Lower lobe of right lung (tissue), 2 donors: ENCODE measurements at regions not wholly inside any gene's neighbourhood (a gene's known extent, or its start where the extent isn't known, plus 50 kb on each side); places are given as distances from the start of the nearest gene placed in this dataset.
"Not testable (repeated sequence)": the region's sequence is repeated elsewhere in the genome, so short reads cannot be mapped to it uniquely, and the experiment has no call there.

ENCODE experiments used
- ATAC-seq, 2 donors: fragments of 200-7000 bp; cut with Tn5 transposase; one replicate each; pipeline ENCODE4 v1.9.1; 2020 to 2022; ENCODE audit warnings: mild to moderate bottlenecking in 2 of 2, moderate library complexity in 2 of 2
- DNase-seq: peaks from one replicate; pipeline ENCODE4 v3.0.0-alpha.2; 2020
- H3K27ac ChIP-seq: fragments of 200-600 bp; one replicate; pipeline ENCODE4 v1.8.0; 2022
- H3K27me3 ChIP-seq: fragments of 200-600 bp; one replicate; pipeline ENCODE4 v1.8.0; 2022; ENCODE audit warnings: low read depth
- H3K36me3 ChIP-seq: fragments of 200-600 bp; one replicate; pipeline ENCODE4 v1.8.0; 2022; ENCODE audit warnings: mild to moderate bottlenecking
- H3K4me1 ChIP-seq: fragments of 200-600 bp; one replicate; pipeline ENCODE4 v1.8.0; 2022
- H3K4me3 ChIP-seq: fragments of 200-600 bp; one replicate; pipeline ENCODE4 v1.8.0; 2022; ENCODE audit warnings: mild to moderate bottlenecking
- H3K9me3 ChIP-seq: fragments of 200-600 bp; one replicate; pipeline ENCODE4 v1.8.0; 2022
- CTCF ChIP-seq: fragments of 200-600 bp; IDR thresholded peaks from one replicate; pipeline ENCODE4 v1.8.0; 2022; ENCODE audit warnings: antibody characterized with exemption, mild to moderate bottlenecking
- intact Hi-C: fragments of 100-400 bp; cut with DNase I; formaldehyde crosslinking; loops from one replicate; pipeline ENCODE4 v1.11.0; 2022
- donor health status: DM: no; HTN: yes; CAD: no; lungs with severe emphysema.

GRCh38 chr3:73835945-73836344, 211.2 kb upstream of the PDZRN3 start:
- ATAC-seq (no peak), DNase-seq (no peak)
- peaks cover 16% of the 10 kb centered on the region for H3K9me3 ChIP-seq
- H3K27me3 ChIP-seq: no peaks in the 10 kb centered on the region
- no peak for TF ChIP-seq CTCF
- H3K4me1 ChIP-seq: no peaks in the 10 kb centered on the region
- no peak overlapping the region for H3K4me3 ChIP-seq
- H3K36me3 ChIP-seq: no peaks in the 10 kb centered on the region
- intact Hi-C loops: no loop called here
- no peak overlapping the region for H3K27ac ChIP-seq

GRCh38 chr3:73832426-73832825, 207.7 kb upstream of the PDZRN3 start:
- Histone ChIP-seq H3K9me3 (peaks cover 16% of the 10 kb centered on the region), H3K36me3 (no peaks in the 10 kb centered on the region), H3K27ac (no peak overlapping the region), H3K4me3 (no peak overlapping the region), H3K4me1 (no peaks in the 10 kb centered on the region), H3K27me3 (no peaks in the 10 kb centered on the region)
- DNase-seq: no peak
- ATAC-seq: no peak
- intact Hi-C loops: no loop called here
- TF ChIP-seq CTCF: no peak

- Histone ChIP-seq H3K4me1 (no peaks in the 10 kb centered on the region), H3K27ac (no peak overlapping the region), H3K36me3 (no peaks in the 10 kb centered on the region), H3K4me3 (no peak overlapping the region), H3K9me3 (no peaks in the 10 kb centered on the region), H3K27me3 (no peaks in the 10 kb centered on the region)
- no peak for DNase-seq
- no peak for ATAC-seq
- TF ChIP-seq CTCF: no peak
- intact Hi-C loops: no loop called here
Observed at GRCh38 chr3:73828348-73828747, 203.6 kb upstream of the PDZRN3 start.

- ATAC-seq (no peak), DNase-seq (no peak)
- H3K9me3 ChIP-seq: no peaks in the 10 kb centered on the region
- H3K27ac ChIP-seq: no peak overlapping the region
- H3K4me3 ChIP-seq: no peak overlapping the region
- H3K36me3 ChIP-seq: no peaks in the 10 kb centered on the region
- no peaks in the 10 kb centered on the region for H3K4me1 ChIP-seq
- no peaks in the 10 kb centered on the region for H3K27me3 ChIP-seq
- no peak for TF ChIP-seq CTCF
- intact Hi-C loops: no loop called here
Observed at GRCh38 chr3:73827725-73828211, 203.0 kb upstream of the PDZRN3 start.

GRCh38 chr3:73827204-73827603, 202.5 kb upstream of the PDZRN3 start:
- intact Hi-C loops: no loop called here
- DNase-seq: no peak
- no peak overlapping the region for H3K27ac ChIP-seq

GRCh38 chr3:73820896-73821295, 196.2 kb upstream of the PDZRN3 start:
- H3K27ac ChIP-seq, H3K9me3 ChIP-seq, H3K4me3 ChIP-seq, intact Hi-C loops, H3K27me3 ChIP-seq, ATAC-seq, DNase-seq, H3K4me1 ChIP-seq, H3K36me3 ChIP-seq: not testable (repeated sequence)

More at GRCh38 chr3:73827204-73827603, 202.5 kb upstream of the PDZRN3 start:
- H3K4me3 ChIP-seq: no peak overlapping the region
- no peaks in the 10 kb centered on the region for H3K36me3 ChIP-seq
- H3K4me1 ChIP-seq: no peaks in the 10 kb centered on the region
- TF ChIP-seq CTCF: no peak
- H3K9me3 ChIP-seq: no peaks in the 10 kb centered on the region
- H3K27me3 ChIP-seq: no peaks in the 10 kb centered on the region
- no peak for ATAC-seq
